ENCODE measurements at regions not wholly inside any gene's neighbourhood (a gene's known extent, or its start where the extent isn't known, plus 50 kb on each side); places are given as distances from the start of the nearest gene placed in this dataset.
"Not testable (repeated sequence)": the region's sequence is repeated elsewhere in the genome, so short reads cannot be mapped to it uniquely, and the experiment has no call there.

DNA sequence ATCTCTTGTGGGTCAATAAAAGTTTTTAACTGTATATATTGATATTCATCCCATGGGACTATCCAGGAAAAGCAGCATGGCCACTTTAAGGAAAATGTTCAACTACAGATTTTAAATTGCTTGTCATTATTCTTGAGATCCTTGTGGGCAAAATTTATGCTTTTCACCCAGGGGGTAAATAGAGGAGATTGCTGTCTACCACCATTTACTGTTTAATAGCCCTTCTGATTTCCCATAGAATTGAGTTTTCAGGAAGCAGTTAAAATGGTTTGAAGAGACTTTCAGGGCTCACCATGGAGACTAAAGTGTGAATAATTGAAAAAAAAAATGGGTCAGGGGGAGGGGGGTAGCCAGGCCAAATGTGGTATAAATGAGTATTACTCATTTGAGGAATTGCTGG is 901.1 kb upstream of the POT1 start:
- DNase-seq (ENCODE audit: low read depth), result no peak
- no peak overlapping the region for H3K4me3 ChIP-seq (ENCODE audit: low read depth, low read length)
- ChIA-PET POLR2A (no interaction called here), CTCF (no interaction called here)
- TF ChIP-seq CTCF (IDR thresholded peaks at IDR 0.05; ENCODE audit: insufficient read depth, low read depth, low read length), result no peak
- H3K27me3 ChIP-seq (ENCODE audit: control insufficient read depth, insufficient read depth, low read length), result no peaks in the 10 kb centered on the region
- H3K36me3 ChIP-seq (ENCODE audit: control insufficient read depth, insufficient read depth, low read length), result no peaks in the 10 kb centered on the region

- Histone ChIP-seq H3K4me3 (ENCODE audit: low read depth, low read length) (no peak overlapping the region), H3K36me3 (ENCODE audit: control insufficient read depth, insufficient read depth, low read length) (no peaks in the 10 kb centered on the region), H3K27me3 (ENCODE audit: control insufficient read depth, insufficient read depth, low read length) (no peaks in the 10 kb centered on the region)
- ChIA-PET POLR2A (no interaction called here), CTCF (no interaction called here)
- TF ChIP-seq CTCF (IDR thresholded peaks at IDR 0.05; ENCODE audit: insufficient read depth, low read depth, low read length), result no peak
- no peak for DNase-seq (ENCODE audit: low read depth)
Observed at GRCh38 chr7:125828153-125828700, 898.6 kb upstream of the POT1 start.

DNA sequence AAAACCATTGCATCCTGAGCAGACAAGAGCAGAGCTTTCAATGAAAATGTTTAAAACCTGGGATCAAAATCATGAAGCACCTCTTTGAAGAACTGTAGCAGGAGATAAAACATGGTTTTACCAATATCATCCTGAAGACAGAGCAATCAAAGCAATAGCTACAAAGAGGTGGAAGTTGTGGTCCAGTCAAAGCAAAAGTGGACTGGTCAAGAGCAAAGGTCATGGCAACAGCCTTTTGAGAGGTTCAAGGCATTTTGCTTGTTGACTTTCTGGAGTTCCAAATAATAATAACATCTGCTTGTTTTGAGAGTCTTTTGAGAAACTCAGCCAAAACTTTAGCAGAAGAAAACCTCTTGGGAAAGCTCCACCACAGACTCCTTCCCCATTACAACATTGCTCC is 893.9 kb upstream of the POT1 start:
- no peak for TF ChIP-seq CTCF (IDR thresholded peaks at IDR 0.05; ENCODE audit: insufficient read depth, low read depth, low read length)
- H3K36me3 ChIP-seq (ENCODE audit: control insufficient read depth, insufficient read depth, low read length), result no peaks in the 10 kb centered on the region
- no peaks in the 10 kb centered on the region for H3K27me3 ChIP-seq (ENCODE audit: control insufficient read depth, insufficient read depth, low read length)
- no peak for DNase-seq (ENCODE audit: low read depth)
- POLR2A ChIA-PET, result no interaction called here
- no peak overlapping the region for H3K4me3 ChIP-seq (ENCODE audit: low read depth, low read length)
- CTCF ChIA-PET, result no interaction called here

- Histone ChIP-seq H3K36me3 (ENCODE audit: control insufficient read depth, insufficient read depth, low read length) (no peaks in the 10 kb centered on the region), H3K27me3 (ENCODE audit: control insufficient read depth, insufficient read depth, low read length) (no peaks in the 10 kb centered on the region), H3K4me3 (ENCODE audit: low read depth, low read length) (no peak overlapping the region)
- TF ChIP-seq CTCF (IDR thresholded peaks at IDR 0.05; ENCODE audit: insufficient read depth, low read depth, low read length), result no peak
- no peak for DNase-seq (ENCODE audit: low read depth)
- ChIA-PET CTCF (interaction anchor here (0.6 to 0.8 kb wide), 2 partner anchors 10 to 19 kb away, joined by 3 read pairs; no protein-coding TSS in a partner anchor), POLR2A (no interaction called here)
Observed at GRCh38 chr7:125820495-125820894, 890.9 kb upstream of the POT1 start.

GRCh38 chr7:125814100-125814499 is 884.5 kb upstream of the POT1 start:
- Histone ChIP-seq H3K4me3 (ENCODE audit: low read depth, low read length) (no peak overlapping the region), H3K27me3 (ENCODE audit: control insufficient read depth, insufficient read depth, low read length) (no peaks in the 10 kb centered on the region), H3K36me3 (ENCODE audit: control insufficient read depth, insufficient read depth, low read length) (no peaks in the 10 kb centered on the region)
- no peak for DNase-seq (ENCODE audit: low read depth)
- TF ChIP-seq CTCF (IDR thresholded peaks at IDR 0.05; ENCODE audit: insufficient read depth, low read depth, low read length), result no peak
- POLR2A ChIA-PET, result no interaction called here
- CTCF ChIA-PET, result no interaction called here

DNA sequence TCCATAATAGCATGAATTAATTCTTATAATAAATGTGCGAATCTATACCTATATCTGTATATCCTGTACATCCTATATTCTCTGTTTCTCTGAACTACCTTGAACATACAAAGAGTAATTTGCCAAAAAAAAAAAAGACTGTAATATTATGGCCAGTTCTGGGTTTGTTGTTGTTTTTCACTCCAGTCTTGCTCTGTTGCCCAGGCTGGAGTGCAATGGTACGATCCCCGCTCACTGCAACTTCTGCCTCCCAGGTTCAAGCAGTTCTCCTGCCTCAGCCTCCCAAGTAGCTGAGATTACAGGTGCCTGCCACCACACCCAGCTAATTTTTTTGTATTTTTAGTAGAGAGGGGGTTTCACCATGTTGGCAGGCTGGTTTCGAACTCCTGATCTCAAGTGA is 876.9 kb upstream of the POT1 start:
- CTCF ChIA-PET; H3K4me3 ChIP-seq (ENCODE audit: low read depth, low read length); POLR2A ChIA-PET; H3K36me3 ChIP-seq (ENCODE audit: control insufficient read depth, insufficient read depth, low read length); H3K27me3 ChIP-seq (ENCODE audit: control insufficient read depth, insufficient read depth, low read length); DNase-seq (ENCODE audit: low read depth): not testable (repeated sequence)
